ENCODE measurements at regions not wholly inside any gene's neighbourhood (a gene's known extent, or its start where the extent isn't known, plus 50 kb on each side); places are given as distances from the start of the nearest gene placed in this dataset.

GRCh38 chr3:24765399-24765798 lies 270.7 kb upstream of the THRB start:
- CTCF ChIA-PET = no interaction called here
- TF ChIP-seq EZH2 (IDR thresholded peaks at IDR 0.05; ENCODE audit: low read depth) = no peak
- TF ChIP-seq CTCF (conservative IDR thresholded peaks at IDR 0.05) = no peak
- POLR2A ChIA-PET (ENCODE audit: unreplicated experiment) = no interaction called here
- Histone ChIP-seq H4K20me1 (ENCODE audit: insufficient read depth) (no peaks in the 10 kb centered on the region), H3K4me2 (no peak overlapping the region), H3F3A (ENCODE audit: insufficient read depth, low read depth) (no peaks in the 10 kb centered on the region), H3K27ac (no peak overlapping the region), H3K4me3 (no peak overlapping the region), H3K9me3 (ENCODE audit: insufficient read depth, low read depth) (no peaks in the 10 kb centered on the region), H3K27me3 (ENCODE audit: insufficient read depth, low read depth) (no peaks in the 10 kb centered on the region), H3K9me2 (ENCODE audit: insufficient read depth) (no peaks in the 10 kb centered on the region), H3K4me1 (replicated peaks; ENCODE audit: insufficient read depth) (no peaks in the 10 kb centered on the region), H2AFZ (no peak overlapping the region), H3K79me2 (ENCODE audit: low read depth) (no peaks in the 10 kb centered on the region), H3K36me3 (ENCODE audit: low read depth) (no peaks in the 10 kb centered on the region)
- DNase-seq = no peak
- no TSS peak for BruUV-seq (replicated peaks)
- intact Hi-C loops (cut with micrococcal nuclease; ENCODE audit: unreplicated experiment) = no loop called here

- H4K20me1 ChIP-seq (ENCODE audit: insufficient read depth) = no peaks in the 10 kb centered on the region
- no peaks in the 10 kb centered on the region for H3K4me1 ChIP-seq (replicated peaks; ENCODE audit: insufficient read depth)
- no peak overlapping the region for H3K4me3 ChIP-seq
- no peaks in the 10 kb centered on the region for H3K79me2 ChIP-seq (ENCODE audit: low read depth)
- no peaks in the 10 kb centered on the region for H3K9me2 ChIP-seq (ENCODE audit: insufficient read depth)
- no peak overlapping the region for H3K4me2 ChIP-seq
- no peak overlapping the region for H3K27ac ChIP-seq
- no peaks in the 10 kb centered on the region for H3K27me3 ChIP-seq (ENCODE audit: insufficient read depth, low read depth)
- CTCF ChIA-PET = no interaction called here
- BruUV-seq (replicated peaks) = no TSS peak
- no peaks in the 10 kb centered on the region for H3F3A ChIP-seq (ENCODE audit: insufficient read depth, low read depth)
- H3K36me3 ChIP-seq (ENCODE audit: low read depth) = no peaks in the 10 kb centered on the region
- intact Hi-C loops (cut with micrococcal nuclease; ENCODE audit: unreplicated experiment) = loop anchor here (5.0 kb wide), 1 partner anchor 88 kb away; no protein-coding TSS in a partner anchor
- no peak overlapping the region for H2AFZ ChIP-seq
- H3K9me3 ChIP-seq (ENCODE audit: insufficient read depth, low read depth) = no peaks in the 10 kb centered on the region
- no peak for DNase-seq
- POLR2A ChIA-PET (ENCODE audit: unreplicated experiment) = no interaction called here
- TF ChIP-seq CTCF (conservative IDR thresholded peaks at IDR 0.05) = no peak
- no peak for TF ChIP-seq EZH2 (IDR thresholded peaks at IDR 0.05; ENCODE audit: low read depth)
These were observed 275.3 kb upstream of the THRB start for GRCh38 chr3:24769918-24770317.

- Histone ChIP-seq H4K20me1 (ENCODE audit: insufficient read depth) (no peaks in the 10 kb centered on the region), H3K79me2 (ENCODE audit: low read depth) (no peaks in the 10 kb centered on the region), H3K4me2 (no peak overlapping the region), H2AFZ (no peak overlapping the region), H3K27ac (no peak overlapping the region), H3K4me1 (replicated peaks; ENCODE audit: insufficient read depth) (no peaks in the 10 kb centered on the region), H3K4me3 (no peak overlapping the region), H3K9me2 (ENCODE audit: insufficient read depth) (no peaks in the 10 kb centered on the region), H3K27me3 (ENCODE audit: insufficient read depth, low read depth) (no peaks in the 10 kb centered on the region), H3K9me3 (ENCODE audit: insufficient read depth, low read depth) (no peaks in the 10 kb centered on the region; the same call in 1 of the 2 replicates), H3K36me3 (ENCODE audit: low read depth) (no peaks in the 10 kb centered on the region), H3F3A (ENCODE audit: insufficient read depth, low read depth) (no peaks in the 10 kb centered on the region)
- ChIA-PET CTCF (no interaction called here), POLR2A (ENCODE audit: unreplicated experiment) (interaction anchor here (0.6 kb wide), 1 partner anchor 422 kb away, joined by 3 read pairs; no protein-coding TSS in a partner anchor)
- peak in 1 of 2 experiments; percentile 31 for DNase-seq
- intact Hi-C loops (cut with micrococcal nuclease; ENCODE audit: unreplicated experiment) = loop anchor here (1.0 to 5.0 kb wide), 2 partner anchors 91 to 821 kb away; no protein-coding TSS in a partner anchor
- TF ChIP-seq EZH2 (IDR thresholded peaks at IDR 0.05; ENCODE audit: low read depth) = no peak
- TF ChIP-seq CTCF (conservative IDR thresholded peaks at IDR 0.05) = peak; percentile 75
- no TSS peak for BruUV-seq (replicated peaks)
These were observed 279.1 kb upstream of the THRB start for GRCh38 chr3:24773798-24774197.

Measured in PC-9 (cell line).